Neural progenitor cell (in vitro differentiated cells): ENCODE measurements at regions not wholly inside any gene's neighbourhood (a gene's known extent, or its start where the extent isn't known, plus 50 kb on each side); places are given as distances from the start of the nearest gene placed in this dataset.

Experiments
- DNase-seq: peaks from one replicate; pipeline ENCODE4 v3.0.0-alpha.2; 2016; ENCODE audit warnings: low spot score
- H2AFZ ChIP-seq: fragments of 200-600 bp; sonication (generic); replicated peaks from 2 replicates; pipeline ENCODE4 v1.6.1; 2016; ENCODE audit warnings: antibody characterized with exemption
- H3F3A ChIP-seq: fragments of 200-600 bp; sonication (generic); 2 replicates; pipeline ENCODE4 v1.6.1; 2016; ENCODE audit warnings: antibody characterized with exemption, low read depth
- H3K27ac ChIP-seq: fragments of 200-600 bp; sonication (generic); 2 replicates; pipeline ENCODE4 v1.5.1; 2016; ENCODE audit warnings: mild to moderate bottlenecking
- H3K27me3 ChIP-seq: fragments of 200-600 bp; sonication (generic); 2 replicates; pipeline ENCODE4 v1.6.1; 2016; ENCODE audit warnings: mild to moderate bottlenecking, moderate library complexity
- H3K36me3 ChIP-seq: fragments of 200-600 bp; sonication (generic); 2 replicates; pipeline ENCODE4 v1.5.1; 2016
- H3K4me1 ChIP-seq: fragments of 200-600 bp; sonication (generic); 2 replicates; pipeline ENCODE4 v1.6.1; 2016; ENCODE audit warnings: mixed run types
- H3K4me2 ChIP-seq: fragments of 200-600 bp; sonication (generic); 2 replicates; pipeline ENCODE4 v1.6.1; 2016
- H3K4me3 ChIP-seq: fragments of 200-600 bp; sonication (generic); 2 replicates; pipeline ENCODE4 v1.5.1; 2016
- H3K79me2 ChIP-seq: fragments of 200-600 bp; sonication (generic); 2 replicates; pipeline ENCODE4 v1.6.1; 2016; ENCODE audit warnings: low read depth
- H3K9ac ChIP-seq: fragments of 200-600 bp; sonication (generic); 2 replicates; pipeline ENCODE4 v1.6.1; 2016
- H3K9me3 ChIP-seq: fragments of 200-600 bp; sonication (generic); 2 replicates; pipeline ENCODE4 v1.5.1; 2016; ENCODE audit warnings: low read depth
- H4K20me1 ChIP-seq: fragments of 200-600 bp; sonication (generic); 2 replicates; pipeline ENCODE4 v1.6.1; 2016; ENCODE audit warnings: low read depth
- H3K27ac Mint-ChIP-seq: 3 replicates; pipeline ENCODE4 v1.8.0; 2021; ENCODE audit warnings: mixed read lengths
- H3K27me3 Mint-ChIP-seq: 2 replicates; pipeline ENCODE4 v1.8.0; 2022; ENCODE audit warnings: low read depth, mild to moderate bottlenecking, inconsistent platforms, moderate library complexity, mixed read lengths; ENCODE audit not compliant: insufficient read depth
- H3K36me3 Mint-ChIP-seq: 3 replicates; pipeline ENCODE4 v1.8.0; 2021; ENCODE audit warnings: mixed read lengths
- H3K4me1 Mint-ChIP-seq: 3 replicates; pipeline ENCODE4 v1.8.0; 2021; ENCODE audit warnings: mixed read lengths
- H3K4me3 Mint-ChIP-seq: 3 replicates; pipeline ENCODE4 v1.8.0; 2021; ENCODE audit warnings: mild to moderate bottlenecking, moderate library complexity, mixed read lengths
- H3K9me3 Mint-ChIP-seq: 3 replicates; pipeline ENCODE4 v1.8.0; 2020; ENCODE audit warnings: mixed read lengths
- CTCF ChIP-seq: fragments of 200-600 bp; sonication (generic); IDR thresholded peaks from 2 replicates; pipeline ENCODE4 v1.5.1; 2017; ENCODE audit warnings: antibody characterized with exemption, mild to moderate bottlenecking
- EZH2 ChIP-seq: fragments of 200-600 bp; sonication (generic); IDR thresholded peaks from 2 replicates; pipeline ENCODE4 v1.6.1; 2017; ENCODE audit warnings: antibody characterized with exemption, mild to moderate bottlenecking, moderate library complexity
- EZH2phosphoT487 ChIP-seq: fragments of 200-600 bp; sonication (generic); IDR thresholded peaks from 2 replicates; pipeline ENCODE4 v1.6.1; 2017; ENCODE audit warnings: antibody characterized with exemption

GRCh38 chr12:91819132-91819447 is 326.6 kb downstream of the BTG1 start:
- no peak overlapping the region for H3K4me3 Mint-ChIP-seq
- H3K4me2 ChIP-seq, result no peak overlapping the region
- H3K4me1 ChIP-seq, result peaks cover 9% of the 10 kb centered on the region
- H3K4me3 ChIP-seq, result no peak overlapping the region
- H2AFZ ChIP-seq, result no peak overlapping the region
- H3K4me1 Mint-ChIP-seq, result peaks cover 14% of the 10 kb centered on the region
- peaks cover 4% of the 10 kb centered on the region for H3K9me3 Mint-ChIP-seq
- no peaks in the 10 kb centered on the region for H3K9me3 ChIP-seq
- no peak overlapping the region for H3K27ac ChIP-seq
- no peaks in the 10 kb centered on the region for H3K36me3 ChIP-seq
- no peaks in the 10 kb centered on the region for H3K79me2 ChIP-seq
- peaks cover 3% of the 10 kb centered on the region for H3K27me3 Mint-ChIP-seq
- H3K36me3 Mint-ChIP-seq, result peaks cover 5% of the 10 kb centered on the region
- no peaks in the 10 kb centered on the region for H3F3A ChIP-seq
- H3K27ac Mint-ChIP-seq, result no peak overlapping the region
- DNase-seq, result no peak
- no peak for TF ChIP-seq EZH2
- no peak for TF ChIP-seq CTCF
- TF ChIP-seq EZH2phosphoT487, result no peak
- no peaks in the 10 kb centered on the region for H4K20me1 ChIP-seq
- H3K9ac ChIP-seq, result no peak overlapping the region
- H3K27me3 ChIP-seq, result no peaks in the 10 kb centered on the region

- H3K4me1 ChIP-seq, result peaks cover 9% of the 10 kb centered on the region
- H3K27ac Mint-ChIP-seq, result no peak overlapping the region
- H3K4me1 Mint-ChIP-seq, result peaks cover 14% of the 10 kb centered on the region
- H3K36me3 ChIP-seq, result no peaks in the 10 kb centered on the region
- no peaks in the 10 kb centered on the region for H3K79me2 ChIP-seq
- H3K36me3 Mint-ChIP-seq, result peaks cover 5% of the 10 kb centered on the region
- no peak overlapping the region for H3K9ac ChIP-seq
- no peak for TF ChIP-seq CTCF
- TF ChIP-seq EZH2, result no peak
- TF ChIP-seq EZH2phosphoT487, result no peak
- no peaks in the 10 kb centered on the region for H3K9me3 ChIP-seq
- H3K9me3 Mint-ChIP-seq, result peaks cover 4% of the 10 kb centered on the region
- H3K4me3 Mint-ChIP-seq, result no peak overlapping the region
- H3K27ac ChIP-seq, result no peak overlapping the region
- no peak overlapping the region for H3K4me2 ChIP-seq
- no peaks in the 10 kb centered on the region for H3F3A ChIP-seq
- peak; percentile 5 for DNase-seq
- H2AFZ ChIP-seq, result no peak overlapping the region
- H3K27me3 ChIP-seq, result no peaks in the 10 kb centered on the region
- H3K27me3 Mint-ChIP-seq, result peaks cover 3% of the 10 kb centered on the region
- no peak overlapping the region for H3K4me3 ChIP-seq
- no peaks in the 10 kb centered on the region for H4K20me1 ChIP-seq
These were observed 327.2 kb downstream of the BTG1 start for GRCh38 chr12:91818227-91819131.

GRCh38 chr12:91817517-91817916 is 328.1 kb downstream of the BTG1 start:
- Histone ChIP-seq H4K20me1 (no peaks in the 10 kb centered on the region), H3K9me3 (no peaks in the 10 kb centered on the region), H3K9ac (no peak overlapping the region), H3K79me2 (no peaks in the 10 kb centered on the region), H2AFZ (no peak overlapping the region), H3K4me3 (no peak overlapping the region), H3K27me3 (no peaks in the 10 kb centered on the region), H3K27ac (no peak overlapping the region), H3F3A (no peaks in the 10 kb centered on the region), H3K36me3 (no peaks in the 10 kb centered on the region), H3K4me2 (no peak overlapping the region), H3K4me1 (peaks cover 9% of the 10 kb centered on the region)
- Mint-ChIP-seq H3K27ac (no peak overlapping the region), H3K4me1 (peaks cover 14% of the 10 kb centered on the region), H3K36me3 (peaks cover 5% of the 10 kb centered on the region), H3K9me3 (peaks cover 4% of the 10 kb centered on the region), H3K4me3 (no peak overlapping the region), H3K27me3 (peaks cover 3% of the 10 kb centered on the region)
- no peak for TF ChIP-seq EZH2phosphoT487
- DNase-seq, result no peak

GRCh38 chr12:91813701-91814100 is 331.9 kb downstream of the BTG1 start:
- H3K79me2 ChIP-seq, result no peaks in the 10 kb centered on the region

More at GRCh38 chr12:91813701-91814100, 331.9 kb downstream of the BTG1 start:
- Mint-ChIP-seq H3K27ac (no peak overlapping the region), H3K4me1 (peaks cover 13% of the 10 kb centered on the region), H3K27me3 (no peaks in the 10 kb centered on the region), H3K9me3 (peaks cover 8% of the 10 kb centered on the region), H3K36me3 (no peaks in the 10 kb centered on the region), H3K4me3 (no peak overlapping the region)
- Histone ChIP-seq H3K4me3 (no peak overlapping the region), H2AFZ (no peak overlapping the region), H3K9me3 (no peaks in the 10 kb centered on the region), H3K36me3 (no peaks in the 10 kb centered on the region), H3K9ac (no peak overlapping the region), H3K4me2 (no peak overlapping the region), H3F3A (no peaks in the 10 kb centered on the region), H3K4me1 (peaks cover 9% of the 10 kb centered on the region), H3K27me3 (no peaks in the 10 kb centered on the region), H3K27ac (no peak overlapping the region), H4K20me1 (no peaks in the 10 kb centered on the region)
- DNase-seq, result no peak
- no peak for TF ChIP-seq EZH2
- TF ChIP-seq CTCF, result no peak
- TF ChIP-seq EZH2phosphoT487, result no peak
